Panc1 (cell line): ENCODE measurements at regions not wholly inside any gene's neighbourhood (a gene's known extent, or its start where the extent isn't known, plus 50 kb on each side); places are given as distances from the start of the nearest gene placed in this dataset.

Source experiments
- ATAC-seq: fragments of 200-7000 bp; cut with Tn5 transposase; 2 replicates; pipeline ENCODE4 v1.9.1; 2020; ENCODE audit warnings: mild to moderate bottlenecking, moderate library complexity
- BruUV-seq: library from RNA; stranded (reverse); fragments of 400-500 nt; replicated peaks from 2 replicates; lab custom pipeline; 2021; lab: Mats Ljungman, UMichigan
- CTCF ChIA-PET: fragments of 300-600 bp; sonication (Branson Sonifier 250); formaldehyde crosslinking; loops from one replicate; lab custom pipeline; 2022; ENCODE audit warnings: antibody characterized with exemption; lab: Charles Lee
- POLR2A ChIA-PET: fragments of 300-600 bp; sonication (Branson Sonifier 250); formaldehyde crosslinking; loops from one replicate; lab custom pipeline; 2022; ENCODE audit warnings: antibody characterized with exemption; lab: Charles Lee
- DNase-seq: peaks from one replicate; pipeline ENCODE4 v3.0.0-alpha.2; 2010; ENCODE audit warnings: low read depth, low spot score
- H3K27ac ChIP-seq: 2 replicates; pipeline ENCODE4 v1.5.1; 2011; ENCODE audit warnings: mild to moderate bottlenecking, low read length, inconsistent platforms
- H3K27me3 ChIP-seq: fragments of 200-500 bp; sonication (Bioruptor generic); 2 replicates; pipeline ENCODE4 v1.6.0; 2014; ENCODE audit warnings: low read length, inconsistent platforms; ENCODE audit not compliant: control insufficient read depth, insufficient read depth
- H3K36me3 ChIP-seq: fragments of 200-500 bp; sonication (Bioruptor generic); 2 replicates; pipeline ENCODE4 v1.5.1; 2014; ENCODE audit warnings: inconsistent platforms, mild to moderate bottlenecking, low read length, moderate library complexity; ENCODE audit not compliant: control insufficient read depth, insufficient read depth
- H3K4me1 ChIP-seq: 2 replicates; pipeline ENCODE4 v1.5.1; 2011; ENCODE audit warnings: inconsistent platforms, mild to moderate bottlenecking, low read length, moderate library complexity; ENCODE audit not compliant: control insufficient read depth, insufficient read depth
- H3K4me3 ChIP-seq, 2 experiments: 2 replicates each; pipeline ENCODE4 v1.5.1; 2011 to 2012; ENCODE audit warnings: low read depth in 2 of 2, low read length in 2 of 2, mild to moderate bottlenecking in 2 of 2, inconsistent platforms in 1 of 2, moderate library complexity in 1 of 2
- H3K9me3 ChIP-seq: fragments of 200-500 bp; sonication (Bioruptor generic); 2 replicates; pipeline ENCODE4 v1.5.1; 2014; ENCODE audit warnings: low read depth, mild to moderate bottlenecking, inconsistent platforms, low read length, moderate library complexity; ENCODE audit not compliant: control insufficient read depth, insufficient read depth
- POLR2AphosphoS5 ChIP-seq: IDR thresholded peaks from 2 replicates; pipeline ENCODE4 v1.6.1; 2012; ENCODE audit warnings: mild to moderate bottlenecking, low read depth, low read length, moderate library complexity
- SIN3A ChIP-seq: IDR thresholded peaks from 2 replicates; pipeline ENCODE4 v1.6.1; 2012; ENCODE audit warnings: low read depth, mild to moderate bottlenecking, low read length, moderate library complexity, borderline replicate concordance; ENCODE audit not compliant: insufficient read depth
- TCF7L2 ChIP-seq: IDR thresholded peaks from 2 replicates; pipeline ENCODE4 v1.6.1; 2011; ENCODE audit warnings: mild to moderate bottlenecking, low read depth, low read length, inconsistent platforms
- in situ Hi-C: cut with HindIII; loops from 2 replicates; pipeline ENCODE4 v1.10.0; 2016; ENCODE audit warnings: low sequenced_read_pairs, low pct_unique_long_range_greater_than_20kb
- intact Hi-C: fragments of 100-400 bp; cut with micrococcal nuclease; formaldehyde crosslinking; loops from one replicate; pipeline ENCODE4 v1.10.0; 2022; ENCODE audit not compliant: unreplicated experiment
- TF ChIP-seq, protein P1 (sequence below), 2 experiments: IDR thresholded peaks; 2 replicates each; pipeline ENCODE4 v1.6.1; 2011 to 2012; ENCODE audit warnings: low read depth in 2 of 2, control low read depth in 1 of 2, low read length in 1 of 2, mild to moderate bottlenecking in 1 of 2, moderate library complexity in 1 of 2; ENCODE audit not compliant: insufficient read depth in 1 of 2
- TF ChIP-seq, protein P2 (sequence below): fragments of 450-650 bp; IDR thresholded peaks from 2 replicates; pipeline ENCODE4 v1.5.1; 2017; ENCODE audit warnings: mild to moderate bottlenecking

DNA sequence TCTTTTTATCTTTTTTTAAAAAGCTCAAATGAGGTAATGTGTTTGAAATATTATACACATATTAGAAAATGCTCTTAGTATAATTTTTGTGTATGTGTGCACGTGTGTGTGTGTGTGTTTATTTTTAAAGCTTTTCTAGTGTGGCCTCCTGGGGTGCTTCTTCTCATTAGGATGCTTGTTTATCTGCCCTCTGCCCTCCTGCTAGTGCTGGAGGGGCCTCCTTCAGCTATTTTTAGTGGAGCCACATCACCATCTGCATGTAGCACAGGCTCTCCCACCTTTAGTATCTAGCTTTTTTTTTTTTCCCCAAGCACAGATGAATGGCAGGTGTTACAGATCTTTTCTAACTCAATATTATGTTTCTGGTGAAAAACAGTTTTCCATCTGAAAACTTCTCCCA lies 155.7 kb upstream of the TMEM229A start:
- ATAC-seq: no peak
- BruUV-seq: no TSS peak

DNA sequence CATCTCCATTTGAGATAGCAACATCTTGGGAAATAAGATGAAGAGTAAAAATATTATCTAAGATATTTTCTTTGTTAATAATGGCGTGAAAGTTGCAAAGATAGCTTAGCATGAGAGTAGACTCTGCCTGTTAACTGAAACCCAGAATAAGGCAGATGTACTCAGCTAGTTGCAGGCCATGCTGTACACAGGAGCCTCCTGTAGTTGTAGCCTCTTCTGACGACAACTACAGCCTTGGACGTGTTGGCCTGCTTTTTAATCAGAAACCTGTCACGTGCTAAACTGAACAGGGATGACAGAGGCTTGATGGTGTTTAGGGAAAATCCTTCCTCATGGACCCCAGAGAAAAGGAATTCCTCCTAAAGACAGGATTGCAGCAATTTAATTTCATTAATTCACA lies 155.1 kb upstream of the TMEM229A start:
- H3K36me3 ChIP-seq: no peaks in the 10 kb centered on the region
- no peak for DNase-seq
- H3K9me3 ChIP-seq: no peaks in the 10 kb centered on the region
- H3K27ac ChIP-seq: no peak overlapping the region
- no peak overlapping the region for H3K4me3 ChIP-seq
- ChIA-PET CTCF (no interaction called here), POLR2A (interaction anchor here (0.6 kb wide), 1 partner anchor 38 kb away, joined by 3 read pairs; no protein-coding TSS in a partner anchor)
- H3K4me1 ChIP-seq: no peaks in the 10 kb centered on the region
- TF ChIP-seq, protein P1, sequence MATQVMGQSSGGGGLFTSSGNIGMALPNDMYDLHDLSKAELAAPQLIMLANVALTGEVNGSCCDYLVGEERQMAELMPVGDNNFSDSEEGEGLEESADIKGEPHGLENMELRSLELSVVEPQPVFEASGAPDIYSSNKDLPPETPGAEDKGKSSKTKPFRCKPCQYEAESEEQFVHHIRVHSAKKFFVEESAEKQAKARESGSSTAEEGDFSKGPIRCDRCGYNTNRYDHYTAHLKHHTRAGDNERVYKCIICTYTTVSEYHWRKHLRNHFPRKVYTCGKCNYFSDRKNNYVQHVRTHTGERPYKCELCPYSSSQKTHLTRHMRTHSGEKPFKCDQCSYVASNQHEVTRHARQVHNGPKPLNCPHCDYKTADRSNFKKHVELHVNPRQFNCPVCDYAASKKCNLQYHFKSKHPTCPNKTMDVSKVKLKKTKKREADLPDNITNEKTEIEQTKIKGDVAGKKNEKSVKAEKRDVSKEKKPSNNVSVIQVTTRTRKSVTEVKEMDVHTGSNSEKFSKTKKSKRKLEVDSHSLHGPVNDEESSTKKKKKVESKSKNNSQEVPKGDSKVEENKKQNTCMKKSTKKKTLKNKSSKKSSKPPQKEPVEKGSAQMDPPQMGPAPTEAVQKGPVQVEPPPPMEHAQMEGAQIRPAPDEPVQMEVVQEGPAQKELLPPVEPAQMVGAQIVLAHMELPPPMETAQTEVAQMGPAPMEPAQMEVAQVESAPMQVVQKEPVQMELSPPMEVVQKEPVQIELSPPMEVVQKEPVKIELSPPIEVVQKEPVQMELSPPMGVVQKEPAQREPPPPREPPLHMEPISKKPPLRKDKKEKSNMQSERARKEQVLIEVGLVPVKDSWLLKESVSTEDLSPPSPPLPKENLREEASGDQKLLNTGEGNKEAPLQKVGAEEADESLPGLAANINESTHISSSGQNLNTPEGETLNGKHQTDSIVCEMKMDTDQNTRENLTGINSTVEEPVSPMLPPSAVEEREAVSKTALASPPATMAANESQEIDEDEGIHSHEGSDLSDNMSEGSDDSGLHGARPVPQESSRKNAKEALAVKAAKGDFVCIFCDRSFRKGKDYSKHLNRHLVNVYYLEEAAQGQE (IDR thresholded peaks at IDR 0.05; ENCODE audit: insufficient read depth in 1 of 2, low read depth in 2 of 2, low read length in 1 of 2): no peak
- TF ChIP-seq, protein P2, sequence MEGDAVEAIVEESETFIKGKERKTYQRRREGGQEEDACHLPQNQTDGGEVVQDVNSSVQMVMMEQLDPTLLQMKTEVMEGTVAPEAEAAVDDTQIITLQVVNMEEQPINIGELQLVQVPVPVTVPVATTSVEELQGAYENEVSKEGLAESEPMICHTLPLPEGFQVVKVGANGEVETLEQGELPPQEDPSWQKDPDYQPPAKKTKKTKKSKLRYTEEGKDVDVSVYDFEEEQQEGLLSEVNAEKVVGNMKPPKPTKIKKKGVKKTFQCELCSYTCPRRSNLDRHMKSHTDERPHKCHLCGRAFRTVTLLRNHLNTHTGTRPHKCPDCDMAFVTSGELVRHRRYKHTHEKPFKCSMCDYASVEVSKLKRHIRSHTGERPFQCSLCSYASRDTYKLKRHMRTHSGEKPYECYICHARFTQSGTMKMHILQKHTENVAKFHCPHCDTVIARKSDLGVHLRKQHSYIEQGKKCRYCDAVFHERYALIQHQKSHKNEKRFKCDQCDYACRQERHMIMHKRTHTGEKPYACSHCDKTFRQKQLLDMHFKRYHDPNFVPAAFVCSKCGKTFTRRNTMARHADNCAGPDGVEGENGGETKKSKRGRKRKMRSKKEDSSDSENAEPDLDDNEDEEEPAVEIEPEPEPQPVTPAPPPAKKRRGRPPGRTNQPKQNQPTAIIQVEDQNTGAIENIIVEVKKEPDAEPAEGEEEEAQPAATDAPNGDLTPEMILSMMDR: no peak
- no peak for TF ChIP-seq POLR2AphosphoS5
- no peak for TF ChIP-seq TCF7L2
- no peak for TF ChIP-seq SIN3A
- no TSS peak for BruUV-seq
- H3K27me3 ChIP-seq: no peaks in the 10 kb centered on the region
- no peak for ATAC-seq
- in situ Hi-C loops: no loop called here
- intact Hi-C loops: no loop called here

More for the DNA sequence above, 155.7 kb upstream of the TMEM229A start:
- TF ChIP-seq POLR2AphosphoS5: no peak
- TF ChIP-seq, protein P1 (IDR thresholded peaks at IDR 0.05; ENCODE audit: insufficient read depth in 1 of 2, low read depth in 2 of 2, low read length in 1 of 2): no peak
- no peak for TF ChIP-seq SIN3A
- TF ChIP-seq, protein P2: no peak
- TF ChIP-seq TCF7L2: no peak
- Histone ChIP-seq H3K4me3 (no peak overlapping the region), H3K36me3 (no peaks in the 10 kb centered on the region), H3K9me3 (no peaks in the 10 kb centered on the region), H3K27me3 (no peaks in the 10 kb centered on the region), H3K27ac (no peak overlapping the region), H3K4me1 (no peaks in the 10 kb centered on the region)
- intact Hi-C loops (no loop called here), in situ Hi-C loops (no loop called here)
- DNase-seq: no peak
- POLR2A ChIA-PET: interaction anchor here (0.6 kb wide), 1 partner anchor 37 kb away, joined by 3 read pairs; no protein-coding TSS in a partner anchor
- CTCF ChIA-PET: no interaction called here
